Gastroesophageal sphincter (tissue), 3 donors: ENCODE measurements at regions not wholly inside any gene's neighbourhood (a gene's known extent, or its start where the extent isn't known, plus 50 kb on each side); places are given as distances from the start of the nearest gene placed in this dataset.

Experiments used
- EP300 ChIP-seq: sonication (generic); formaldehyde crosslinking; IDR thresholded peaks from one replicate; pipeline ENCODE4 v1.6.1; 2017; ENCODE audit warnings: antibody characterized with exemption, mild to moderate bottlenecking
- POLR2A ChIP-seq, 2 donors: fragments of 450-650 bp; IDR thresholded peaks; one replicate each; pipeline ENCODE4 v1.6.1; 2017; ENCODE audit warnings: antibody characterized with exemption in 2 of 2, mild to moderate bottlenecking in 2 of 2, moderate library complexity in 1 of 2
- TF ChIP-seq, protein P1 (sequence below), 4 experiments: fragments of 200-600 bp in 2 of 4; fragments of 450-650 bp in 2 of 4; sonication (generic) in 1 of 4; IDR thresholded peaks; one replicate each; pipeline ENCODE4 v1.5.1; 2017 to 2019; ENCODE audit warnings: antibody characterized with exemption in 4 of 4, mild to moderate bottlenecking in 2 of 4, moderate library complexity in 2 of 4

DNA sequence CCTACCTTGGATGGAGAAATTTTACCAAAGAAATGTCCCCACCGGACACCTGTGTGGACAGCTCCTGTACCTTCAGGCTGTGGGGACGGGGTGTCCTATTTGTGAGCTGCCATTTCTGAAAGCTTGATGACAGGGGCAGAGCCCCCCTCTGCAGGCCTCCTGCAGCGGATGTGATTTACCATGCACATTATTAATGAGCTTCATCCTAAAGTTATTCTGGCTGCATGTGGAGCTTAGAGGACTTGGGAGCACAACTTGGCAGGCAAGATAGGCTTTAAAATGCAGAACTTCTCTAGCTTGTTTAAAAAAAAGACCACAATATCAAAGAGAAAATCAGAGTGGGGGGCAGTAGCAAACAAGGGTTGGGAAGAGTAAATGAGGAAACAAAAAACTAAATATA is 350.0 kb upstream of the KLHL29 start:
- TF ChIP-seq POLR2A (IDR thresholded peaks at IDR 0.05), result no peak
- no peak for TF ChIP-seq EP300
- TF ChIP-seq, protein P1, sequence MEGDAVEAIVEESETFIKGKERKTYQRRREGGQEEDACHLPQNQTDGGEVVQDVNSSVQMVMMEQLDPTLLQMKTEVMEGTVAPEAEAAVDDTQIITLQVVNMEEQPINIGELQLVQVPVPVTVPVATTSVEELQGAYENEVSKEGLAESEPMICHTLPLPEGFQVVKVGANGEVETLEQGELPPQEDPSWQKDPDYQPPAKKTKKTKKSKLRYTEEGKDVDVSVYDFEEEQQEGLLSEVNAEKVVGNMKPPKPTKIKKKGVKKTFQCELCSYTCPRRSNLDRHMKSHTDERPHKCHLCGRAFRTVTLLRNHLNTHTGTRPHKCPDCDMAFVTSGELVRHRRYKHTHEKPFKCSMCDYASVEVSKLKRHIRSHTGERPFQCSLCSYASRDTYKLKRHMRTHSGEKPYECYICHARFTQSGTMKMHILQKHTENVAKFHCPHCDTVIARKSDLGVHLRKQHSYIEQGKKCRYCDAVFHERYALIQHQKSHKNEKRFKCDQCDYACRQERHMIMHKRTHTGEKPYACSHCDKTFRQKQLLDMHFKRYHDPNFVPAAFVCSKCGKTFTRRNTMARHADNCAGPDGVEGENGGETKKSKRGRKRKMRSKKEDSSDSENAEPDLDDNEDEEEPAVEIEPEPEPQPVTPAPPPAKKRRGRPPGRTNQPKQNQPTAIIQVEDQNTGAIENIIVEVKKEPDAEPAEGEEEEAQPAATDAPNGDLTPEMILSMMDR (IDR thresholded peaks at IDR 0.05), result no peak
